ENCODE measurements at regions not wholly inside any gene's neighbourhood (a gene's known extent, or its start where the extent isn't known, plus 50 kb on each side); places are given as distances from the start of the nearest gene placed in this dataset.

DNA sequence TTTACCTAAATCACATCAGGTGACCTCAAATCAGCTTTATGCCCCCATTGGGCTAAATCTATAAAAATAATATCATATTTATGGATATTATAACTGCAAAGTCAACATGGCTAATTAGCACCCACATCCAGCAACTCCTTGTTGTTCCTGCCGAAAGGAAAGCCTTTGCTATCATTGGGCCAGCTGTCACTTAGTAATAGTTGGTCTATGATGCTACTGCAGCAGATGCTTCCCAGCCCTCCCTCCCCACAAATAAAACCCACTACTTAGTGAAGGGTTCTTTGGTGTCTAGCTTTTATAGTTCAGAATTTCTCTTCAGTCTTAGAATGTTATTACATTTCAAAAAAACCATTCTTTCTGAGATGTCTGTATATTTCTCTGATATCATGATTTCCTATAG is 116.9 kb upstream of the ENPEP start:
- no peaks in the 10 kb centered on the region for H3K36me3 ChIP-seq (ENCODE audit: control insufficient read depth in 4 of 4, insufficient read depth in 4 of 4, low read length in 4 of 4)
- WGBS, 2 donors, result 92 to 97% methylated on average over 1 of the region's 1 CpG
- DNase-seq, result no peak
- TF ChIP-seq, protein P1, sequence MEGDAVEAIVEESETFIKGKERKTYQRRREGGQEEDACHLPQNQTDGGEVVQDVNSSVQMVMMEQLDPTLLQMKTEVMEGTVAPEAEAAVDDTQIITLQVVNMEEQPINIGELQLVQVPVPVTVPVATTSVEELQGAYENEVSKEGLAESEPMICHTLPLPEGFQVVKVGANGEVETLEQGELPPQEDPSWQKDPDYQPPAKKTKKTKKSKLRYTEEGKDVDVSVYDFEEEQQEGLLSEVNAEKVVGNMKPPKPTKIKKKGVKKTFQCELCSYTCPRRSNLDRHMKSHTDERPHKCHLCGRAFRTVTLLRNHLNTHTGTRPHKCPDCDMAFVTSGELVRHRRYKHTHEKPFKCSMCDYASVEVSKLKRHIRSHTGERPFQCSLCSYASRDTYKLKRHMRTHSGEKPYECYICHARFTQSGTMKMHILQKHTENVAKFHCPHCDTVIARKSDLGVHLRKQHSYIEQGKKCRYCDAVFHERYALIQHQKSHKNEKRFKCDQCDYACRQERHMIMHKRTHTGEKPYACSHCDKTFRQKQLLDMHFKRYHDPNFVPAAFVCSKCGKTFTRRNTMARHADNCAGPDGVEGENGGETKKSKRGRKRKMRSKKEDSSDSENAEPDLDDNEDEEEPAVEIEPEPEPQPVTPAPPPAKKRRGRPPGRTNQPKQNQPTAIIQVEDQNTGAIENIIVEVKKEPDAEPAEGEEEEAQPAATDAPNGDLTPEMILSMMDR (IDR thresholded peaks at IDR 0.05; ENCODE audit: control extremely low read depth, extremely low read depth), result no peak
- H3K9me3 ChIP-seq (ENCODE audit: control insufficient read depth in 4 of 4, insufficient read depth in 3 of 4, low read length in 3 of 4), result peaks cover 0 to 2% (median 0%) of the 10 kb centered on the region in 4 donors
- H3K9ac ChIP-seq (ENCODE audit: insufficient read depth in 1 of 2, low read length in 2 of 2), result no peak overlapping the region
- no peak overlapping the region for H3K4me3 ChIP-seq
- H3K27ac ChIP-seq (ENCODE audit: low read depth in 1 of 2, low read length in 1 of 2), result no peak overlapping the region
- no peak for ATAC-seq (ENCODE audit: insufficient read depth, low FRiP score)
- no peaks in the 10 kb centered on the region for H3K27me3 ChIP-seq (ENCODE audit: control insufficient read depth in 3 of 3, insufficient read depth in 3 of 3, low read length in 2 of 3)
- H3K4me1 ChIP-seq (ENCODE audit: control insufficient read depth in 5 of 5, insufficient read depth in 5 of 5, low read length in 5 of 5), result no peaks in the 10 kb centered on the region

DNA sequence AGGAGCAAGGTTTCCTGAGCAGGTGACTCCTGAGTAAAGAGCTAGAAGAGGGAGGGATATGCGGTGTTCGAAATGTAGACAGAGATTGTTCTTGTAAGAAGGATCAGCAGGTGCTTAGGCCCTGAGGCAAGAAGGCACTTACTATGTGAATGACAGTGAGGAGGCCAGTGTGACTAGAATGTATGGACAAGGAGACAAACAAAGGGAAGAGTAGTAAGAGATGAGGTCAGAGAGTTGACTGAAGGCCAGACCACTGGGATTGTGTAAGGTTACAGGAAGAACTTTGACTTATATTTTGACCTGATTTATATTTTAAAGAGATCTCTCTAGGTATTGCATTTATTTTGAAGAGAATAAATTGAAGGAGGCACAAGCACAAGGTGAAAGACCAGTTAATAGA is 118.4 kb upstream of the ENPEP start:
- H3K9me3 ChIP-seq (ENCODE audit: control insufficient read depth in 4 of 4, insufficient read depth in 3 of 4, low read length in 3 of 4), result peaks cover 0 to 2% (median 0%) of the 10 kb centered on the region in 4 donors
- H3K9ac ChIP-seq (ENCODE audit: insufficient read depth in 1 of 2, low read length in 2 of 2), result no peak overlapping the region
- TF ChIP-seq, protein P1 (IDR thresholded peaks at IDR 0.05; ENCODE audit: control extremely low read depth, extremely low read depth), result no peak
- no peaks in the 10 kb centered on the region for H3K27me3 ChIP-seq (ENCODE audit: control insufficient read depth in 3 of 3, insufficient read depth in 3 of 3, low read length in 2 of 3)
- no peaks in the 10 kb centered on the region for H3K4me1 ChIP-seq (ENCODE audit: control insufficient read depth in 5 of 5, insufficient read depth in 5 of 5, low read length in 5 of 5)
- ATAC-seq (ENCODE audit: insufficient read depth, low FRiP score) (no peak), DNase-seq (no peak)
- no peak overlapping the region for H3K27ac ChIP-seq (ENCODE audit: low read depth in 1 of 2, low read length in 1 of 2)
- WGBS, 2 donors, result 98% methylated on average over 2 of the region's 2 CpGs
- H3K36me3 ChIP-seq (ENCODE audit: control insufficient read depth in 4 of 4, insufficient read depth in 4 of 4, low read length in 4 of 4), result no peaks in the 10 kb centered on the region
- H3K4me3 ChIP-seq, result no peak overlapping the region

DNA sequence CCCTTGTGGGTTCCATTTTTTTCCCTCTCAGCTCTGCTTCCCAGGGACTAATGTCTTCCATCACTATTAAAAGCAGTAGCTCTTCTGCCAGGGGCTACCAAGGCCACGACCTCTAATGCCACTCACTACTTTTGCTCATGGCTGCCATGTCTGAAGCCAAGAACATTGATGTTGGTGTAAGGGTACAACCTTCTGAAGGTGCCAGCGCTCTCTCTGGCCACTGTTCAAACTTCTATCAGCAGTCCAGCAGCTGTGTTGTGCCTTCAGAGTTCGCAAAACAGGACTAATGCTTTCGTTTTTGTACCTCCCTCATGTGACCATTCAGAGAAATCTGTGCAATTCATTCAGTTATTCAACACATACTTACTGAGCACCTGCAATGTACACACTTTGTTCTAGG is 121.5 kb upstream of the ENPEP start:
- Histone ChIP-seq H3K9me3 (ENCODE audit: control insufficient read depth in 4 of 4, insufficient read depth in 3 of 4, low read length in 3 of 4) (peaks cover 0 to 2% (median 0%) of the 10 kb centered on the region in 4 donors), H3K9ac (ENCODE audit: insufficient read depth in 1 of 2, low read length in 2 of 2) (no peak overlapping the region), H3K27ac (ENCODE audit: low read depth in 1 of 2, low read length in 1 of 2) (no peak overlapping the region), H3K27me3 (ENCODE audit: control insufficient read depth in 3 of 3, insufficient read depth in 3 of 3, low read length in 2 of 3) (no peaks in the 10 kb centered on the region), H3K4me1 (ENCODE audit: control insufficient read depth in 5 of 5, insufficient read depth in 5 of 5, low read length in 5 of 5) (no peaks in the 10 kb centered on the region), H3K36me3 (ENCODE audit: control insufficient read depth in 4 of 4, insufficient read depth in 4 of 4, low read length in 4 of 4) (no peaks in the 10 kb centered on the region), H3K4me3 (no peak overlapping the region)
- no peak for ATAC-seq (ENCODE audit: insufficient read depth, low FRiP score)
- WGBS, 2 donors, result 69 to 75% methylated on average over 4 of the region's 4 CpGs
- TF ChIP-seq, protein P1 (IDR thresholded peaks at IDR 0.05; ENCODE audit: control extremely low read depth, extremely low read depth), result no peak
- DNase-seq, result no peak

Data from lung (tissue), 11 donors.